ENCODE measurements at regions not wholly inside any gene's neighbourhood (a gene's known extent, or its start where the extent isn't known, plus 50 kb on each side); places are given as distances from the start of the nearest gene placed in this dataset.

GRCh38 chr22:48587236-48587865, 1240.3 kb downstream of the BRD1 start:
- POLR2A ChIA-PET (ENCODE audit: unreplicated experiment) = no interaction called here
- no peaks in the 10 kb centered on the region for H3F3A ChIP-seq (ENCODE audit: low read length, unreplicated experiment)
- ATAC-seq = no peak
- no TSS peak for BruUV-seq (replicated peaks)
- no peak for DNase-seq
- CTCF ChIA-PET = no interaction called here
- H2AFZ ChIP-seq (ENCODE audit: low read length) = no peak overlapping the region
- no peaks in the 10 kb centered on the region for H3K4me1 ChIP-seq (ENCODE audit: insufficient read depth, low read length)
- intact Hi-C loops (cut with micrococcal nuclease) = no loop called here
- H3K9ac ChIP-seq (ENCODE audit: low read length) = no peak overlapping the region
- H3K79me2 ChIP-seq (ENCODE audit: low read length) = no peaks in the 10 kb centered on the region
- no peak for TF ChIP-seq EZH2phosphoT487 (IDR thresholded peaks at IDR 0.05; ENCODE audit: borderline replicate concordance, low read length)
- TF ChIP-seq EZH2 (IDR thresholded peaks at IDR 0.05; ENCODE audit: low read length, unreplicated experiment) = no peak
- no peak for TF ChIP-seq CTCF (conservative IDR thresholded peaks at IDR 0.05; ENCODE audit: low read depth, low read length)
- H3K4me3 ChIP-seq (ENCODE audit: low read length) = no peak overlapping the region
- H3K9me2 ChIP-seq (replicated peaks; ENCODE audit: low read length) = no peaks in the 10 kb centered on the region
- no peak overlapping the region for H3K27ac ChIP-seq (ENCODE audit: low read length)
- H3K9me3 ChIP-seq (ENCODE audit: low read length) = no peaks in the 10 kb centered on the region
- no peaks in the 10 kb centered on the region for H3K27me3 ChIP-seq (ENCODE audit: low read length)
- H3K36me3 ChIP-seq (ENCODE audit: low read depth, low read length) = no peaks in the 10 kb centered on the region
- H3K4me2 ChIP-seq (ENCODE audit: low read length) = no peak overlapping the region
- no peaks in the 10 kb centered on the region for H4K20me1 ChIP-seq (ENCODE audit: low read length)

- intact Hi-C loops (cut with micrococcal nuclease) = no loop called here
Observed at GRCh38 chr22:48586799-48587185, 1240.9 kb downstream of the BRD1 start.

More at GRCh38 chr22:48586799-48587185, 1240.9 kb downstream of the BRD1 start:
- no peak overlapping the region for H3K9ac ChIP-seq (ENCODE audit: low read length)
- H4K20me1 ChIP-seq (ENCODE audit: low read length) = no peaks in the 10 kb centered on the region
- H3K9me3 ChIP-seq (ENCODE audit: low read length) = no peaks in the 10 kb centered on the region
- TF ChIP-seq CTCF (conservative IDR thresholded peaks at IDR 0.05; ENCODE audit: low read depth, low read length) = no peak
- no peak for TF ChIP-seq EZH2phosphoT487 (IDR thresholded peaks at IDR 0.05; ENCODE audit: borderline replicate concordance, low read length)
- TF ChIP-seq EZH2 (IDR thresholded peaks at IDR 0.05; ENCODE audit: low read length, unreplicated experiment) = no peak
- no peak overlapping the region for H3K4me2 ChIP-seq (ENCODE audit: low read length)
- BruUV-seq (replicated peaks) = no TSS peak
- POLR2A ChIA-PET (ENCODE audit: unreplicated experiment) = no interaction called here
- H3K36me3 ChIP-seq (ENCODE audit: low read depth, low read length) = no peaks in the 10 kb centered on the region
- H3K4me1 ChIP-seq (ENCODE audit: insufficient read depth, low read length) = no peaks in the 10 kb centered on the region
- H3K9me2 ChIP-seq (replicated peaks; ENCODE audit: low read length) = no peaks in the 10 kb centered on the region
- H3F3A ChIP-seq (ENCODE audit: low read length, unreplicated experiment) = no peaks in the 10 kb centered on the region
- H3K27me3 ChIP-seq (ENCODE audit: low read length) = no peaks in the 10 kb centered on the region
- no peak overlapping the region for H3K27ac ChIP-seq (ENCODE audit: low read length)
- CTCF ChIA-PET = no interaction called here
- no peaks in the 10 kb centered on the region for H3K79me2 ChIP-seq (ENCODE audit: low read length)
- H2AFZ ChIP-seq (ENCODE audit: low read length) = no peak overlapping the region
- no peak for ATAC-seq
- DNase-seq = no peak
- no peak overlapping the region for H3K4me3 ChIP-seq (ENCODE audit: low read length)

Measured in PC-3 (cell line).